Type B pancreatic cell (in vitro differentiated cells): ENCODE measurements at regions not wholly inside any gene's neighbourhood (a gene's known extent, or its start where the extent isn't known, plus 50 kb on each side); places are given as distances from the start of the nearest gene placed in this dataset.

Experiments
- DNase-seq: peaks from one replicate; pipeline ENCODE4 v3.0.0; 2021; ENCODE audit warnings: mixed read lengths; ENCODE audit not compliant: unreplicated experiment; ENCODE audit errors: extremely low spot score
- H3K27ac Mint-ChIP-seq: 2 replicates; pipeline ENCODE4 v1.8.0; 2021; ENCODE audit warnings: mild to moderate bottlenecking, mixed read lengths
- H3K27me3 Mint-ChIP-seq: 2 replicates; pipeline ENCODE4 v1.8.0; 2021; ENCODE audit warnings: mixed read lengths
- H3K36me3 Mint-ChIP-seq: 2 replicates; pipeline ENCODE4 v1.8.0; 2021; ENCODE audit warnings: mixed read lengths
- H3K4me1 Mint-ChIP-seq: one replicate; pipeline ENCODE4 v1.8.0; 2021; ENCODE audit warnings: mixed read lengths; ENCODE audit not compliant: unreplicated experiment
- H3K4me3 Mint-ChIP-seq: 2 replicates; pipeline ENCODE4 v1.8.0; 2021; ENCODE audit warnings: mild to moderate bottlenecking, mixed read lengths
- H3K9me3 Mint-ChIP-seq: 2 replicates; pipeline ENCODE4 v1.8.0; 2021; ENCODE audit warnings: mixed read lengths
- TF ChIP-seq, protein P1 (sequence below): fragments of 200-600 bp; sonication (generic); conservative IDR thresholded peaks from 2 replicates; pipeline ENCODE4 v1.5.0; 2021; ENCODE audit warnings: antibody characterized with exemption, mild to moderate bottlenecking

DNA sequence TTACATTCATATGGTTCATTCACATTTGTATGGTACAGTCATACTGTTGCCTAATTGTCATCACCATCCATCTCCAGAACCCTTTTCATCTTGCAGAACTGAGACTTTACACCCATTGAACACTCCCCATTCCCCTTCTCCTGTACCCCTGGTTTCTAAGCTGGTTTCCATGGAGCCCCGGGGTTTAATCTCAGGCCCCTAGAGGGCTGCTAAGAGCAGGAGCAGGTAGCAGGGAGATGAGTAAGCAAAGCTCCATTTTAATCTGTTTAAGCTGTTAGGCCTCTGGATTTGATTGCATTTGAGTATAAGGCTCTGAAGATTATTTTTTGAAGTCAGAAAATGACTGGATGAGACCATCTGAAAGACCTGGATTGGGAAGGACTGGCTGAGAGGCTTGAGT, 68.5 kb upstream of the RPL38 start:
- no peak for DNase-seq
- Mint-ChIP-seq H3K27ac (no peak overlapping the region), H3K27me3 (peaks cover 23% of the 10 kb centered on the region), H3K9me3 (peaks cover 8% of the 10 kb centered on the region), H3K4me1 (peaks cover 4% of the 10 kb centered on the region), H3K4me3 (no peak overlapping the region), H3K36me3 (no peaks in the 10 kb centered on the region)
- TF ChIP-seq, protein P1, sequence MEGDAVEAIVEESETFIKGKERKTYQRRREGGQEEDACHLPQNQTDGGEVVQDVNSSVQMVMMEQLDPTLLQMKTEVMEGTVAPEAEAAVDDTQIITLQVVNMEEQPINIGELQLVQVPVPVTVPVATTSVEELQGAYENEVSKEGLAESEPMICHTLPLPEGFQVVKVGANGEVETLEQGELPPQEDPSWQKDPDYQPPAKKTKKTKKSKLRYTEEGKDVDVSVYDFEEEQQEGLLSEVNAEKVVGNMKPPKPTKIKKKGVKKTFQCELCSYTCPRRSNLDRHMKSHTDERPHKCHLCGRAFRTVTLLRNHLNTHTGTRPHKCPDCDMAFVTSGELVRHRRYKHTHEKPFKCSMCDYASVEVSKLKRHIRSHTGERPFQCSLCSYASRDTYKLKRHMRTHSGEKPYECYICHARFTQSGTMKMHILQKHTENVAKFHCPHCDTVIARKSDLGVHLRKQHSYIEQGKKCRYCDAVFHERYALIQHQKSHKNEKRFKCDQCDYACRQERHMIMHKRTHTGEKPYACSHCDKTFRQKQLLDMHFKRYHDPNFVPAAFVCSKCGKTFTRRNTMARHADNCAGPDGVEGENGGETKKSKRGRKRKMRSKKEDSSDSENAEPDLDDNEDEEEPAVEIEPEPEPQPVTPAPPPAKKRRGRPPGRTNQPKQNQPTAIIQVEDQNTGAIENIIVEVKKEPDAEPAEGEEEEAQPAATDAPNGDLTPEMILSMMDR: no peak

- no peak for DNase-seq
- Mint-ChIP-seq H3K4me3 (no peak overlapping the region), H3K9me3 (peaks cover 14% of the 10 kb centered on the region), H3K27me3 (peaks cover 23% of the 10 kb centered on the region), H3K4me1 (peaks cover 4% of the 10 kb centered on the region), H3K27ac (no peak overlapping the region), H3K36me3 (no peaks in the 10 kb centered on the region)
- TF ChIP-seq, protein P1: no peak
Observed at GRCh38 chr17:74135391-74136167, 67.9 kb upstream of the RPL38 start.

DNA sequence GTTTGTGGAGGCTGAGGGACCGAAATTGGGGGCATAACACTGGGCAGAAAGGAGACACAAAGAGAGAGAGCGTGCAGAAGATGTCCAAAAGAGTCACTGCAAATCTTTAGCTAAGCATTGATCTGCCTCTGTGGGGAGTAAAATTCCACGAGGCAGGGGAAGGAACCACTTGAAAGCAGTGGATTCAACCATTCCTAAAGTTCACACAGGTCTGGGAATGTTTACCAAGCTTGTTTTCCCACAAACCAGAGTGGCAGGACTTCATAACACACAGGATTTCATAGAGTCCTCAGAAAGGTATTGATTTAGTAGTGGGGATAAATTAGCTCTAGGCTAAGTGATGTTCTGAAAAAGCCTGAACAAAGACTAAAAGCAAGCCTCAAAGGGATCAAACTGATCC, 66.1 kb upstream of the RPL38 start:
- DNase-seq: no peak
- Mint-ChIP-seq H3K9me3 (peaks cover 18% of the 10 kb centered on the region), H3K27me3 (peaks cover 14% of the 10 kb centered on the region), H3K27ac (no peak overlapping the region), H3K36me3 (no peaks in the 10 kb centered on the region), H3K4me3 (no peak overlapping the region), H3K4me1 (peaks cover 4% of the 10 kb centered on the region)
- TF ChIP-seq, protein P1: no peak

DNA sequence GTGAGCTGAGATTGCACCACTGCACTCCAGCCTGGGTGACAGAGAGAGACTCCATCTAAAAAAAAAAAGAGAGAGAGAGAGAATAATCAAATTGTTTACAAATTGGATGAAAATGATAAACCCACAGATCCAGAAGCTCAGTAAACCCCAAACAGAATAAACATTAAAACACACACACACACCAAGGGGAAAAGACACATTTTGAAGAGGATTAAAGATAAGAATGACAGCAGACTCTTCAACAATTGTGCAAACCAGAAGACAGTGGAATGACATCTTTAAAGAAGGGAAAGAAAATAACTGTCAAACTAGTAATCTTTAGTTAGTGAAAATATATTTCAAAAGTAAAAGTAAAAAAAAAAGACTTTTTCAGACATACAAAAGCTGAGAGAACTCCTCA, 64.4 kb upstream of the RPL38 start:
- Mint-ChIP-seq H3K9me3 (peaks cover 24% of the 10 kb centered on the region), H3K4me1 (peaks cover 4% of the 10 kb centered on the region), H3K36me3 (no peaks in the 10 kb centered on the region), H3K4me3 (no peak overlapping the region), H3K27me3 (peaks cover 9% of the 10 kb centered on the region), H3K27ac (no peak overlapping the region)
- DNase-seq: no peak
- TF ChIP-seq, protein P1: no peak

- peaks cover 4% of the 10 kb centered on the region for H3K4me1 Mint-ChIP-seq
- H3K9me3 Mint-ChIP-seq: peaks cover 24% of the 10 kb centered on the region
- no peaks in the 10 kb centered on the region for H3K36me3 Mint-ChIP-seq
- no peak overlapping the region for H3K4me3 Mint-ChIP-seq
- no peak overlapping the region for H3K27ac Mint-ChIP-seq
- DNase-seq: no peak
- H3K27me3 Mint-ChIP-seq: peaks cover 9% of the 10 kb centered on the region
- TF ChIP-seq, protein P1: no peak
Observed at GRCh38 chr17:74140282-74140681, 63.2 kb upstream of the RPL38 start.
